Type B pancreatic cell (in vitro differentiated cells): ENCODE measurements at regions not wholly inside any gene's neighbourhood (a gene's known extent, or its start where the extent isn't known, plus 50 kb on each side); places are given as distances from the start of the nearest gene placed in this dataset.

Source experiments
- DNase-seq: peaks from one replicate; pipeline ENCODE4 v3.0.0; 2021; ENCODE audit warnings: mixed read lengths; ENCODE audit not compliant: unreplicated experiment; ENCODE audit errors: extremely low spot score
- H3K27ac Mint-ChIP-seq: 2 replicates; pipeline ENCODE4 v1.8.0; 2021; ENCODE audit warnings: mild to moderate bottlenecking, mixed read lengths
- H3K27me3 Mint-ChIP-seq: 2 replicates; pipeline ENCODE4 v1.8.0; 2021; ENCODE audit warnings: mixed read lengths
- H3K36me3 Mint-ChIP-seq: 2 replicates; pipeline ENCODE4 v1.8.0; 2021; ENCODE audit warnings: mixed read lengths
- H3K4me1 Mint-ChIP-seq: one replicate; pipeline ENCODE4 v1.8.0; 2021; ENCODE audit warnings: mixed read lengths; ENCODE audit not compliant: unreplicated experiment
- H3K4me3 Mint-ChIP-seq: 2 replicates; pipeline ENCODE4 v1.8.0; 2021; ENCODE audit warnings: mild to moderate bottlenecking, mixed read lengths
- H3K9me3 Mint-ChIP-seq: 2 replicates; pipeline ENCODE4 v1.8.0; 2021; ENCODE audit warnings: mixed read lengths
- TF ChIP-seq, protein P1 (sequence below): fragments of 200-600 bp; sonication (generic); conservative IDR thresholded peaks from 2 replicates; pipeline ENCODE4 v1.5.0; 2021; ENCODE audit warnings: antibody characterized with exemption, mild to moderate bottlenecking

DNA sequence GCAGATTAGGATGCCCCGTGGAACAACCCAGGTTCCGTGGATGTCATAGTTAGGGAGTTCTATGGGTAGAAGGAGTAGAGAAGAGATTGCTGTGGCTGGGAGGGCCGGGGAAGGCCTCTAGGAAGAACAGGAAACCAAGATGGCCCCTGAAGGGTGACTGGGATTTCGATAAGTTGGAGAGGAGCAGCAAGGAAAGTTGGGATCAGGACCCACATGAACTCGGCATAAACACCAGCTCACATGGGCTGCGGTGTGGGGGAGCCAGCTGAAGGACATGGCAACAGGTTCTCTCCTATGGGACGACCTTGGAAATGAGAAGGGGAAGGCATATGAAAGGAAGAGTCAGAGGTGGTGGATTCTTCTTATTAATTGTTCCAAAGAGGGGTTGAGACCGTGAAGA is 333.7 kb upstream of the SHH start:
- H3K36me3 Mint-ChIP-seq, result no peaks in the 10 kb centered on the region
- TF ChIP-seq, protein P1, sequence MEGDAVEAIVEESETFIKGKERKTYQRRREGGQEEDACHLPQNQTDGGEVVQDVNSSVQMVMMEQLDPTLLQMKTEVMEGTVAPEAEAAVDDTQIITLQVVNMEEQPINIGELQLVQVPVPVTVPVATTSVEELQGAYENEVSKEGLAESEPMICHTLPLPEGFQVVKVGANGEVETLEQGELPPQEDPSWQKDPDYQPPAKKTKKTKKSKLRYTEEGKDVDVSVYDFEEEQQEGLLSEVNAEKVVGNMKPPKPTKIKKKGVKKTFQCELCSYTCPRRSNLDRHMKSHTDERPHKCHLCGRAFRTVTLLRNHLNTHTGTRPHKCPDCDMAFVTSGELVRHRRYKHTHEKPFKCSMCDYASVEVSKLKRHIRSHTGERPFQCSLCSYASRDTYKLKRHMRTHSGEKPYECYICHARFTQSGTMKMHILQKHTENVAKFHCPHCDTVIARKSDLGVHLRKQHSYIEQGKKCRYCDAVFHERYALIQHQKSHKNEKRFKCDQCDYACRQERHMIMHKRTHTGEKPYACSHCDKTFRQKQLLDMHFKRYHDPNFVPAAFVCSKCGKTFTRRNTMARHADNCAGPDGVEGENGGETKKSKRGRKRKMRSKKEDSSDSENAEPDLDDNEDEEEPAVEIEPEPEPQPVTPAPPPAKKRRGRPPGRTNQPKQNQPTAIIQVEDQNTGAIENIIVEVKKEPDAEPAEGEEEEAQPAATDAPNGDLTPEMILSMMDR, result no peak
- no peaks in the 10 kb centered on the region for H3K9me3 Mint-ChIP-seq
- H3K27ac Mint-ChIP-seq, result no peak overlapping the region
- H3K4me1 Mint-ChIP-seq, result no peaks in the 10 kb centered on the region
- DNase-seq, result no peak
- peaks cover 3% of the 10 kb centered on the region for H3K27me3 Mint-ChIP-seq
- H3K4me3 Mint-ChIP-seq, result no peak overlapping the region

DNA sequence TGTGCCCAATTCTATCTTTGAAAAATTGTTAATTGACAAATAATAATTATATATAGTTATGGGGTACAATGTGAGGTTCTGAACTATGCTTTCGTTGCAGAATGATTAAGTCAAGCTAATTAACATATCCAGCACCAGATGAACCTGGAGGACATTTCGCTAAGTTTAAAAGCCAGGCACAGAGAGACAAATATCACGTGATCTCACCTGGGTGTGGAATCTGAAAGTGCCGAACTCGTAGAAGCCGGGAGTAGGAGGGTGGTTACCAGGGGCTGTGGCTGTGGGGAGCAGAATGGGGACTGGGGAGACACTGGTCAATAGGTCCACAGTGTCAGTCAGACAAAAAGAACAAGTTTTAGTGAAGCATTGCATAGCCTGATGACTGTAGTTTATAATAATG is 332.9 kb upstream of the SHH start:
- Mint-ChIP-seq H3K27me3 (peaks cover 4% of the 10 kb centered on the region), H3K27ac (no peak overlapping the region), H3K4me3 (no peak overlapping the region), H3K4me1 (no peaks in the 10 kb centered on the region), H3K9me3 (no peaks in the 10 kb centered on the region), H3K36me3 (no peaks in the 10 kb centered on the region)
- TF ChIP-seq, protein P1, result no peak
- no peak for DNase-seq

DNA sequence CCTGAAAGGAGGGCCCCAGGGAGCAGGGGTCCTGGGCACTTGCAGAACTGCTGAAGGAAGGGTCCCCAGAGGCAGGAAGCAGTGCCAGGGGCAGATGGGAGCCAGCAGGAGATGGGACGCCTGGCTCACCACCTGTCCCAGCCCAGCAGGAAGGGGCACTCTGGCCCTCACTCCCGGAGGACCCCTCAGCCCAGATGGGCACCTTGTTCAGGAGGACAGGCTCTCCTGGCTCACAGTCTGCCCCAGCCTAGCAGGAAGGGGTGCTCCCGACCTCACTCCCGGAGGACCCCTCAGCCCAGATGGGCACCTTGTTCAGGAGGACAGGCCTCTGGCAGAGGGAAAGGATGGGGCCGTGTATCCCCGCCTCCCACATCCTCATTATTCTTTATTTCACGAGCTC is 331.4 kb upstream of the SHH start:
- H3K27me3 Mint-ChIP-seq, result peaks cover 12% of the 10 kb centered on the region
- TF ChIP-seq, protein P1, result no peak
- no peaks in the 10 kb centered on the region for H3K36me3 Mint-ChIP-seq
- H3K4me3 Mint-ChIP-seq, result no peak overlapping the region
- H3K9me3 Mint-ChIP-seq, result no peaks in the 10 kb centered on the region
- DNase-seq, result no peak
- H3K27ac Mint-ChIP-seq, result no peak overlapping the region
- H3K4me1 Mint-ChIP-seq, result no peaks in the 10 kb centered on the region

DNA sequence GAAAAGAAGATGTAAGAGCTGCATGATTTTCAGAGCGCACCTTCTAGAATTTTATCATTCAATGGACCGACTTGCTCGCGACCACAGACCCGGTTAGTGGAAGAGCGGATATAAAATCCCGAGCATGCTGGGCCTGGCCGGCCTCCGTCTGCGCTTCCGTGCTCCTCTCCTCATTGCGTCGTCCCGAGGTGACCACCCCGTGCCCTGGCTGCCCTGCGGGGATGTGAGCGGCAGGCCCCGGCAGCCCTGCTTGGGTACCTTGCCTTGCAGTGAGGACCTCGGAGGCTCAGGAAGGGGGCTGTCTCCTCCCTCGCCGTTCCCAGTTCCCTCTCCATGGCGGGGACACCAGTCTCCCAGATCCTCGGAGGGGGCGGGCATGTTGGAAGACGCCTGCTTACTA is 330.9 kb upstream of the SHH start:
- no peak overlapping the region for H3K27ac Mint-ChIP-seq
- no peaks in the 10 kb centered on the region for H3K36me3 Mint-ChIP-seq
- no peak for DNase-seq
- no peak overlapping the region for H3K4me3 Mint-ChIP-seq
- no peaks in the 10 kb centered on the region for H3K4me1 Mint-ChIP-seq
- TF ChIP-seq, protein P1, result no peak
- no peaks in the 10 kb centered on the region for H3K9me3 Mint-ChIP-seq
- peaks cover 12% of the 10 kb centered on the region for H3K27me3 Mint-ChIP-seq

DNA sequence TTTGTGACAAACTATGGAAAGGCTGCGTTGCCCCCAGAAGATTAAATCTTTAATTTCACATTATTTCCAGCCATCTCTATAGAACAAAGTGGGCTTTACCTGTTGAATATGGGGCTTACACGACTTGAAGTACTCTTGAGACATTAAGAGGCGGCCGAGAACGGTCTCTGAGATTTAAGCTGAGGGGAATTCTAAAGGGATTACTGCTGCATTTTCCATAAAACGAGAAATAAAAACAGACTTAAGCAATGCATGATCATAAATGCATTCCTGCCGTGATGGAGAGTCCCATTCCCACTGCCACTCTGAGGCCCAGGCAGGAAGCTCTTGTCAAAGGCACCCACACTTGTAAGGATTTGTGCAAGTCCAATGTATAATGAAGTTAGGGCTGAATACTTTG is 329.7 kb upstream of the SHH start:
- Mint-ChIP-seq H3K9me3 (no peaks in the 10 kb centered on the region), H3K4me3 (no peak overlapping the region), H3K36me3 (no peaks in the 10 kb centered on the region), H3K4me1 (no peaks in the 10 kb centered on the region), H3K27me3 (peaks cover 15% of the 10 kb centered on the region), H3K27ac (no peak overlapping the region)
- no peak for DNase-seq
- TF ChIP-seq, protein P1, result no peak

DNA sequence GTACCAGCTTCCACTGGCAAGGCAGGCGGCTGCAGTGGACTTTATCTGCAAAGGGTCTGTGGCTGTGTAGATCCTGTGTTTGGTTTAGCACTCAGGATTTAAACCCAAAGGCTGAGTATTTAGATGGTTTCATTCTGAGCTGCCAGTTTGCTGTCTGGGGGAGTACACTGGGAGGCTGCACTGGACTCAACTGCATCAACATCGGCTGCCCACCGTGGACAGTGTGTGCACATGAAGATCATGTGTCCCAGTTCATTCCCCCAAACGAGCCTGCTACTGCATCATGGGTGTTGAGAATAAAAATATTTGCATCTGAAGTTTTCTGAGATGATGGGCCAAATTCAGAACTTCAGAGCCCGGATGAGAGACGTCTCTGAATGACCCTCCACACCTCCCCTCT is 328.6 kb upstream of the SHH start:
- peaks cover 15% of the 10 kb centered on the region for H3K27me3 Mint-ChIP-seq
- H3K4me3 Mint-ChIP-seq, result no peak overlapping the region
- H3K4me1 Mint-ChIP-seq, result no peaks in the 10 kb centered on the region
- no peak for DNase-seq
- H3K36me3 Mint-ChIP-seq, result no peaks in the 10 kb centered on the region
- TF ChIP-seq, protein P1, result no peak
- H3K27ac Mint-ChIP-seq, result no peak overlapping the region
- H3K9me3 Mint-ChIP-seq, result no peaks in the 10 kb centered on the region
